HCT116 (cell line): ENCODE measurements at regions not wholly inside any gene's neighbourhood (a gene's known extent, or its start where the extent isn't known, plus 50 kb on each side); places are given as distances from the start of the nearest gene placed in this dataset.

Source experiments
- ATAC-seq: fragments of 200-7000 bp; cut with Tn5 transposase; 2 replicates; pipeline ENCODE4 v1.9.1; 2020; ENCODE audit warnings: mild to moderate bottlenecking, moderate library complexity
- BruUV-seq: library from RNA; stranded (reverse); fragments of 400-500 nt; replicated peaks from 2 replicates; lab custom pipeline; 2021; lab: Mats Ljungman, UMichigan
- CTCF ChIA-PET: fragments of 300-600 bp; sonication (Branson Sonifier 250); formaldehyde crosslinking; loops from one replicate; lab custom pipeline; 2021; ENCODE audit warnings: antibody characterized with exemption; lab: Charles Lee
- POLR2A ChIA-PET: fragments of 300-600, 350-600 bp; sonication (Branson Sonifier 250); formaldehyde crosslinking; loops from one replicate; lab custom pipeline; 2021; ENCODE audit warnings: antibody characterized with exemption; lab: Charles Lee
- RAD21 ChIA-PET, 2 experiments: fragments of 300-600 bp; sonication (Branson Sonifier 250); formaldehyde crosslinking; loops; one replicate each; lab custom pipeline; 2023; ENCODE audit warnings: low total read pairs in 2 of 2; ENCODE audit not compliant: uncharacterized antibody in 2 of 2, unreplicated experiment in 2 of 2, low non-redundant PET in 1 of 2; lab: Charles Lee
- DNase-seq: peaks from one replicate; pipeline ENCODE4 v3.0.0-alpha.2; 2010; ENCODE audit warnings: low read depth, low spot score
- H2AFZ ChIP-seq: fragments of 200-600 bp; shearing (Covaris generic), sonication (generic); 2 replicates; pipeline ENCODE4 v1.6.1; 2017; ENCODE audit warnings: low read depth, mixed run types, mixed read lengths, antibody characterized with exemption, low read length; ENCODE audit not compliant: poor library complexity, severe bottlenecking
- H3K27ac ChIP-seq: 2 replicates; pipeline ENCODE4 v1.5.1; 2012; ENCODE audit warnings: low read depth, low read length
- H3K27me3 ChIP-seq: fragments of 200-600 bp; sonication (generic); 2 replicates; pipeline ENCODE4 v1.6.1; 2016; ENCODE audit warnings: mixed run types, low read length, mixed read lengths; ENCODE audit not compliant: insufficient read depth
- H3K36me3 ChIP-seq, 2 experiments: fragments of 200-500 bp in 1 of 2; fragments of 200-600 bp in 1 of 2; sonication (Bioruptor generic) in 1 of 2; sonication (generic) in 1 of 2; 2 replicates each; pipeline versions ENCODE4 v1.5.1 to v1.6.1; 2014 to 2016; ENCODE audit warnings: low read length in 2 of 2, inconsistent platforms in 1 of 2, mixed read lengths in 1 of 2, mixed run types in 1 of 2; ENCODE audit not compliant: insufficient read depth in 2 of 2, control insufficient read depth in 1 of 2
- H3K4me1 ChIP-seq, 2 experiments: fragments of 200-600 bp in 1 of 2; sonication (generic) in 1 of 2; 2 replicates each; pipeline versions ENCODE4 v1.5.1 to v1.6.1; 2012 to 2017; ENCODE audit warnings: low read length in 2 of 2, inconsistent platforms in 1 of 2, mild to moderate bottlenecking in 1 of 2, mixed read lengths in 1 of 2, mixed run types in 1 of 2, moderate library complexity in 1 of 2; ENCODE audit not compliant: insufficient read depth in 2 of 2, control insufficient read depth in 1 of 2
- H3K4me2 ChIP-seq: fragments of 200-600 bp; sonication (generic); 2 replicates; pipeline ENCODE4 v1.6.1; 2017; ENCODE audit warnings: mixed run types, low read length, mixed read lengths
- H3K4me3 ChIP-seq, 2 experiments: fragments of 200-600 bp in 1 of 2; sonication (generic) in 1 of 2; replicated peaks in 1 of 2; 2 replicates each; pipeline ENCODE4 v1.5.1; 2011 to 2016; ENCODE audit warnings: low read length in 2 of 2, control low read depth in 1 of 2, low read depth in 1 of 2, mild to moderate bottlenecking in 1 of 2, mixed read lengths in 1 of 2, mixed run types in 1 of 2
- H3K79me2 ChIP-seq: fragments of 200-600 bp; sonication (generic); 2 replicates; pipeline ENCODE4 v1.6.1; 2017; ENCODE audit warnings: mild to moderate bottlenecking, mixed run types, low read length, moderate library complexity, mixed read lengths; ENCODE audit not compliant: insufficient read depth
- H3K9ac ChIP-seq: fragments of 200-600 bp; sonication (generic); 2 replicates; pipeline ENCODE4 v1.6.1; 2016; ENCODE audit warnings: low read length, mixed read lengths
- H3K9me2 ChIP-seq: fragments of 200-600 bp; sonication (generic), shearing (Covaris generic); 2 replicates; pipeline ENCODE4 v1.6.1; 2017; ENCODE audit warnings: mixed run types, mild to moderate bottlenecking, moderate library complexity; ENCODE audit not compliant: insufficient read depth
- H3K9me3 ChIP-seq, 2 experiments: fragments of 200-500 bp in 1 of 2; fragments of 200-600 bp in 1 of 2; sonication (Bioruptor generic) in 1 of 2; sonication (generic) in 1 of 2; 2 replicates each; pipeline ENCODE4 v1.6.1; 2014 to 2017; ENCODE audit warnings: low read length in 2 of 2, mixed read lengths in 2 of 2, inconsistent platforms in 1 of 2, low read depth in 1 of 2, mild to moderate bottlenecking in 1 of 2, mixed run types in 1 of 2, moderate library complexity in 1 of 2; ENCODE audit not compliant: control insufficient read depth in 1 of 2, insufficient read depth in 1 of 2
- H4K20me1 ChIP-seq: fragments of 200-600 bp; sonication (generic), shearing (Covaris generic); 2 replicates; pipeline ENCODE4 v1.6.1; 2017; ENCODE audit warnings: mixed run types, mild to moderate bottlenecking, moderate library complexity; ENCODE audit not compliant: insufficient read depth
- CBX3 ChIP-seq: IDR thresholded peaks from 2 replicates; pipeline ENCODE4 v1.6.1; 2012; ENCODE audit warnings: low read depth
- CEBPB ChIP-seq: IDR thresholded peaks from 2 replicates; pipeline ENCODE4 v1.6.1; 2012; ENCODE audit warnings: low read depth
- CTCF ChIP-seq, 3 experiments: fragments of 200-600 bp in 1 of 3; sonication (generic) in 1 of 3; IDR thresholded peaks in 2 of 3; conservative IDR thresholded peaks in 1 of 3; 2 replicates each; pipeline ENCODE4 v1.5.1; 2012 to 2017; ENCODE audit warnings: low read depth in 2 of 3, low read length in 2 of 3, antibody characterized with exemption in 1 of 3, borderline replicate concordance in 1 of 3, control low read depth in 1 of 3, mild to moderate bottlenecking in 1 of 3, mixed read lengths in 1 of 3, mixed run types in 1 of 3, moderate library complexity in 1 of 3; ENCODE audit not compliant: insufficient read depth in 1 of 3
- EGR1 ChIP-seq: IDR thresholded peaks from 2 replicates; pipeline ENCODE4 v1.6.1; 2012; ENCODE audit warnings: low read depth
- ELF1 ChIP-seq: IDR thresholded peaks from 2 replicates; pipeline ENCODE4 v1.6.1; 2012; ENCODE audit warnings: low read depth, borderline replicate concordance
- EZH2 ChIP-seq: fragments of 200-600 bp; sonication (generic); IDR thresholded peaks from 2 replicates; pipeline ENCODE4 v1.6.1; 2017; ENCODE audit warnings: antibody characterized with exemption, mixed run types
- EZH2phosphoT487 ChIP-seq: fragments of 200-600 bp; IDR thresholded peaks from 2 replicates; pipeline ENCODE4 v1.6.1; 2018; ENCODE audit warnings: antibody characterized with exemption, borderline replicate concordance
- FOSL1 ChIP-seq: IDR thresholded peaks from 2 replicates; pipeline ENCODE4 v1.6.1; 2012; ENCODE audit warnings: low read depth
- JUND ChIP-seq: IDR thresholded peaks from 2 replicates; pipeline ENCODE4 v1.6.1; 2012
- POLR2A ChIP-seq: IDR thresholded peaks from 2 replicates; pipeline ENCODE4 v1.7.0; 2011; ENCODE audit warnings: borderline replicate concordance; ENCODE audit not compliant: insufficient read depth, insufficient read length; ENCODE audit errors: extremely low read depth
- POLR2AphosphoS5 ChIP-seq: IDR thresholded peaks from 2 replicates; pipeline ENCODE4 v1.6.1; 2011; ENCODE audit warnings: mild to moderate bottlenecking, low read depth, low read length, moderate library complexity
- RAD21 ChIP-seq: IDR thresholded peaks from 2 replicates; pipeline ENCODE4 v1.6.1; 2012; ENCODE audit warnings: low read depth, mild to moderate bottlenecking
- SP1 ChIP-seq: IDR thresholded peaks from 2 replicates; pipeline ENCODE4 v1.6.1; 2012; ENCODE audit warnings: low read depth
- SRF ChIP-seq: IDR thresholded peaks from 2 replicates; pipeline ENCODE4 v1.6.1; 2012; ENCODE audit warnings: low read depth
- TCF7L2 ChIP-seq: IDR thresholded peaks from 2 replicates; pipeline ENCODE4 v1.7.0; 2011; ENCODE audit warnings: borderline replicate concordance, inconsistent platforms; ENCODE audit not compliant: insufficient read depth, insufficient read length; ENCODE audit errors: extremely low read depth
- YY1 ChIP-seq: IDR thresholded peaks from 2 replicates; pipeline ENCODE4 v1.6.1; 2011; ENCODE audit warnings: low read length, low read depth, moderate library complexity, mild to moderate bottlenecking; ENCODE audit not compliant: insufficient replicate concordance; ENCODE audit errors: extremely low read depth
- ZFX ChIP-seq: fragments of 450-650 bp; IDR thresholded peaks from 2 replicates; pipeline ENCODE4 v1.6.1; 2017
- ZNF274 ChIP-seq: fragments of 200-500 bp; sonication (Bioruptor generic); IDR thresholded peaks from 2 replicates; pipeline ENCODE4 v1.6.1; 2014; ENCODE audit warnings: mild to moderate bottlenecking, low read depth, low read length, inconsistent platforms
- intact Hi-C: fragments of 100-400 bp; cut with micrococcal nuclease; formaldehyde crosslinking; loops from 2 replicates; pipeline ENCODE4 v1.10.0; 2022
- TF ChIP-seq, protein P1 (sequence below): IDR thresholded peaks from 2 replicates; pipeline ENCODE4 v1.6.1; 2012; ENCODE audit warnings: low read depth
- TF ChIP-seq, protein P2 (sequence below): IDR thresholded peaks from 2 replicates; pipeline ENCODE4 v1.6.1; 2011; ENCODE audit warnings: mild to moderate bottlenecking, low read length, moderate library complexity; ENCODE audit not compliant: insufficient replicate concordance; ENCODE audit errors: extremely low read depth

DNA sequence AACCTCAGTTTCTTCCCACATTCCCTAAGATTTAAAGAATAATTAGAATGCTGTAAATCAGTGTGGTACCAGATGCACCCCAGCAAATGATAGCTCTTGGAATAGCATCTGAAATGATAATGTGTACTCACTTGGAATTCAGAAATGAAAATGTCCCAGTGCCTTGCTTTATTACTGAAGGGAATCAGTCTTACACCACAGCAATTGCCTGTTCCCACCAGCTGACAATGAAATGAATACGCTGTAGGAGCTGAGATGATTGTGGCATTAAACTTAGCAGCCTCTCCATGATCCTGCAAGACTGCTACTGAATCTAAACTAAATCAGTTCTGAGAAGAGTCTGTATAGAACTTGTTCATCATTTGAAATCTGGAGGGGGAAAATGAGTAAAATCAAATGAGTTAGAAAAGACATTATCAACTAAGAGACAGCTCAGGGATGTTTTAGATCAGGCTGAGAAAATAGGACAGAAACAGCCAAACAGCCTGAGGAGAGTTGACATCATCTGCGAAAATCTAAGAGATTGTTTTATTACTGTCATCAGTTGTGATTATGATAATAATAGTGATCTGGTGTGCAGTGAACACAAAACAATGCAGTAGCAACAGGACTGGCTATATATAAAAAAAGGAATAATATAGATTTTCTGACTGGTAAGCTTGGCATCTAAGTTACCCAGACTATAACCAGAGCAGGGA, 108.6 kb upstream of the SLC13A1 start:
- Histone ChIP-seq H3K4me1 (no peaks in the 10 kb centered on the region), H3K4me2 (no peak overlapping the region), H3K4me3 (no peak overlapping the region), H3K79me2 (no peaks in the 10 kb centered on the region), H3K27me3 (no peaks in the 10 kb centered on the region), H3K9me3 (no peaks in the 10 kb centered on the region), H2AFZ (no peak overlapping the region), H4K20me1 (no peaks in the 10 kb centered on the region), H3K27ac (no peak overlapping the region), H3K9ac (no peak overlapping the region), H3K36me3 (no peaks in the 10 kb centered on the region), H3K9me2 (no peaks in the 10 kb centered on the region)
- intact Hi-C loops = no loop called here
- ChIA-PET POLR2A (no interaction called here), RAD21 (no interaction called here), CTCF (no interaction called here)
- TF ChIP-seq POLR2A (no peak), YY1 (no peak), SP1 (no peak), CEBPB (no peak), POLR2AphosphoS5 (no peak), FOSL1 (no peak), EZH2 (no peak), ZFX (no peak), CBX3 (no peak), ZNF274 (no peak), EGR1 (no peak), RAD21 (no peak), ELF1 (no peak), SRF (no peak), CTCF (IDR thresholded peaks at IDR 0.05 in 2 of 3, conservative IDR thresholded peaks at IDR 0.05 in 1 of 3; ENCODE audit: borderline replicate concordance in 1 of 3, insufficient read depth in 1 of 3, low read depth in 2 of 3, low read length in 2 of 3) (no peak), EZH2phosphoT487 (no peak), JUND (no peak), TCF7L2 (no peak)
- TF ChIP-seq, protein P1, sequence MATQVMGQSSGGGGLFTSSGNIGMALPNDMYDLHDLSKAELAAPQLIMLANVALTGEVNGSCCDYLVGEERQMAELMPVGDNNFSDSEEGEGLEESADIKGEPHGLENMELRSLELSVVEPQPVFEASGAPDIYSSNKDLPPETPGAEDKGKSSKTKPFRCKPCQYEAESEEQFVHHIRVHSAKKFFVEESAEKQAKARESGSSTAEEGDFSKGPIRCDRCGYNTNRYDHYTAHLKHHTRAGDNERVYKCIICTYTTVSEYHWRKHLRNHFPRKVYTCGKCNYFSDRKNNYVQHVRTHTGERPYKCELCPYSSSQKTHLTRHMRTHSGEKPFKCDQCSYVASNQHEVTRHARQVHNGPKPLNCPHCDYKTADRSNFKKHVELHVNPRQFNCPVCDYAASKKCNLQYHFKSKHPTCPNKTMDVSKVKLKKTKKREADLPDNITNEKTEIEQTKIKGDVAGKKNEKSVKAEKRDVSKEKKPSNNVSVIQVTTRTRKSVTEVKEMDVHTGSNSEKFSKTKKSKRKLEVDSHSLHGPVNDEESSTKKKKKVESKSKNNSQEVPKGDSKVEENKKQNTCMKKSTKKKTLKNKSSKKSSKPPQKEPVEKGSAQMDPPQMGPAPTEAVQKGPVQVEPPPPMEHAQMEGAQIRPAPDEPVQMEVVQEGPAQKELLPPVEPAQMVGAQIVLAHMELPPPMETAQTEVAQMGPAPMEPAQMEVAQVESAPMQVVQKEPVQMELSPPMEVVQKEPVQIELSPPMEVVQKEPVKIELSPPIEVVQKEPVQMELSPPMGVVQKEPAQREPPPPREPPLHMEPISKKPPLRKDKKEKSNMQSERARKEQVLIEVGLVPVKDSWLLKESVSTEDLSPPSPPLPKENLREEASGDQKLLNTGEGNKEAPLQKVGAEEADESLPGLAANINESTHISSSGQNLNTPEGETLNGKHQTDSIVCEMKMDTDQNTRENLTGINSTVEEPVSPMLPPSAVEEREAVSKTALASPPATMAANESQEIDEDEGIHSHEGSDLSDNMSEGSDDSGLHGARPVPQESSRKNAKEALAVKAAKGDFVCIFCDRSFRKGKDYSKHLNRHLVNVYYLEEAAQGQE = no peak
- TF ChIP-seq, protein P2, sequence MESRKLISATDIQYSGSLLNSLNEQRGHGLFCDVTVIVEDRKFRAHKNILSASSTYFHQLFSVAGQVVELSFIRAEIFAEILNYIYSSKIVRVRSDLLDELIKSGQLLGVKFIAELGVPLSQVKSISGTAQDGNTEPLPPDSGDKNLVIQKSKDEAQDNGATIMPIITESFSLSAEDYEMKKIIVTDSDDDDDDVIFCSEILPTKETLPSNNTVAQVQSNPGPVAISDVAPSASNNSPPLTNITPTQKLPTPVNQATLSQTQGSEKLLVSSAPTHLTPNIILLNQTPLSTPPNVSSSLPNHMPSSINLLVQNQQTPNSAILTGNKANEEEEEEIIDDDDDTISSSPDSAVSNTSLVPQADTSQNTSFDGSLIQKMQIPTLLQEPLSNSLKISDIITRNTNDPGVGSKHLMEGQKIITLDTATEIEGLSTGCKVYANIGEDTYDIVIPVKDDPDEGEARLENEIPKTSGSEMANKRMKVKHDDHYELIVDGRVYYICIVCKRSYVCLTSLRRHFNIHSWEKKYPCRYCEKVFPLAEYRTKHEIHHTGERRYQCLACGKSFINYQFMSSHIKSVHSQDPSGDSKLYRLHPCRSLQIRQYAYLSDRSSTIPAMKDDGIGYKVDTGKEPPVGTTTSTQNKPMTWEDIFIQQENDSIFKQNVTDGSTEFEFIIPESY = no peak
- no TSS peak for BruUV-seq
- DNase-seq (no peak), ATAC-seq (no peak)
